ENCODE measurements at regions not wholly inside any gene's neighbourhood (a gene's known extent, or its start where the extent isn't known, plus 50 kb on each side); places are given as distances from the start of the nearest gene placed in this dataset.

GRCh38 chr2:219769090-219769910 lies 141.9 kb downstream of the SLC4A3 start:
- no peaks in the 10 kb centered on the region for H3K36me3 Mint-ChIP-seq (ENCODE audit: low read depth)
- no peaks in the 10 kb centered on the region for H3K4me1 Mint-ChIP-seq
- no peak overlapping the region for H3K4me3 Mint-ChIP-seq
- no peak for ATAC-seq (ENCODE audit: low read depth)
- H3K27ac Mint-ChIP-seq: no peak overlapping the region
- intact Hi-C loops (cut with micrococcal nuclease): no loop called here
- H3K27me3 Mint-ChIP-seq: no peaks in the 10 kb centered on the region
- POLR2A ChIA-PET: no interaction called here
- DNase-seq: no peak
- H3K9me3 Mint-ChIP-seq: peaks cover 3% of the 10 kb centered on the region
- CTCF ChIA-PET: no interaction called here
- no peak for TF ChIP-seq CTCF (IDR thresholded peaks at IDR 0.05)

DNA sequence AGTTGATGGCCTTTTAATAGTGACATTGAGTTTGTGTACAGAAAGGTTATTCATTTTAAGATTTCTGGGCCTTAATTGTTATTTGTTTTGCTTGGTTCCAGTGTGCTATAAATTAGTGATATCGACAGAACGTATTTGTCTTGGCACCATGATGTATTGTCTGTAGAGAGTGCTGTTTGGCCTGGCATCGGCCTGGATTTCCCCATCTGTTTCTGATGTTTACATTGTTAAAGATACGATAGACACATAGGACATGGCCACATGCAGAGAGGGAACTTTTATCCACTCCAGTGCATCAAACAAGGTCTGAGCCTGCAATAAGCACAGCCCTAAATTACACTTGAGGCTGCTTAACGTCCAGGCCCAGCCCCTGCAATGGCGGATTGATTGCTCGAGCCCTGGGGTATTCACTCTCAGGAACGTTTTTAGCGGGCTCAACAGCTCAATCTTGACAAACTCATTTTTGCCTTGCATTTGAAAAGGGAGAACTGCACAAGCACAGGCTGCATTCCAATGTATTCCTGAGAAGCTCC lies 144.7 kb downstream of the SLC4A3 start:
- TF ChIP-seq CTCF (IDR thresholded peaks at IDR 0.05): no peak
- H3K27me3 Mint-ChIP-seq: no peaks in the 10 kb centered on the region
- H3K27ac Mint-ChIP-seq: no peak overlapping the region
- intact Hi-C loops (cut with micrococcal nuclease): no loop called here
- ChIA-PET POLR2A (no interaction called here), CTCF (no interaction called here)
- DNase-seq: no peak
- H3K9me3 Mint-ChIP-seq: peaks cover 3% of the 10 kb centered on the region
- H3K4me3 Mint-ChIP-seq: no peak overlapping the region
- H3K4me1 Mint-ChIP-seq: no peaks in the 10 kb centered on the region
- no peak for ATAC-seq (ENCODE audit: low read depth)
- H3K36me3 Mint-ChIP-seq (ENCODE audit: low read depth): no peaks in the 10 kb centered on the region

GRCh38 chr2:219772697-219773096 lies 145.3 kb downstream of the SLC4A3 start:
- no peak overlapping the region for H3K4me3 Mint-ChIP-seq
- H3K4me1 Mint-ChIP-seq: no peaks in the 10 kb centered on the region
- peaks cover 3% of the 10 kb centered on the region for H3K9me3 Mint-ChIP-seq
- no peak overlapping the region for H3K27ac Mint-ChIP-seq
- TF ChIP-seq CTCF (IDR thresholded peaks at IDR 0.05): no peak
- no peaks in the 10 kb centered on the region for H3K27me3 Mint-ChIP-seq
- no peak for ATAC-seq (ENCODE audit: low read depth)
- intact Hi-C loops (cut with micrococcal nuclease): no loop called here
- ChIA-PET POLR2A (no interaction called here), CTCF (no interaction called here)
- H3K36me3 Mint-ChIP-seq (ENCODE audit: low read depth): no peaks in the 10 kb centered on the region
- DNase-seq: no peak

GRCh38 chr2:219775506-219775905 lies 148.1 kb downstream of the SLC4A3 start:
- intact Hi-C loops (cut with micrococcal nuclease): no loop called here
- CTCF ChIA-PET: no interaction called here
- no peaks in the 10 kb centered on the region for H3K27me3 Mint-ChIP-seq
- DNase-seq (no peak), ATAC-seq (ENCODE audit: low read depth) (no peak)
- H3K4me1 Mint-ChIP-seq: no peaks in the 10 kb centered on the region
- H3K36me3 Mint-ChIP-seq (ENCODE audit: low read depth): no peaks in the 10 kb centered on the region
- no peaks in the 10 kb centered on the region for H3K9me3 Mint-ChIP-seq
- POLR2A ChIA-PET: no interaction called here
- H3K4me3 Mint-ChIP-seq: no peak overlapping the region
- H3K27ac Mint-ChIP-seq: no peak overlapping the region
- TF ChIP-seq CTCF (IDR thresholded peaks at IDR 0.05): no peak

GRCh38 chr2:219777388-219777787 lies 150.0 kb downstream of the SLC4A3 start:
- Mint-ChIP-seq H3K4me3 (no peak overlapping the region), H3K27me3 (no peaks in the 10 kb centered on the region), H3K27ac (no peak overlapping the region), H3K4me1 (no peaks in the 10 kb centered on the region), H3K9me3 (no peaks in the 10 kb centered on the region), H3K36me3 (ENCODE audit: low read depth) (no peaks in the 10 kb centered on the region)
- CTCF ChIA-PET: no interaction called here
- no peak for DNase-seq
- POLR2A ChIA-PET: no interaction called here
- TF ChIP-seq CTCF (IDR thresholded peaks at IDR 0.05): no peak
- no peak for ATAC-seq (ENCODE audit: low read depth)
- intact Hi-C loops (cut with micrococcal nuclease): no loop called here
